NB4 (cell line): ENCODE measurements at regions not wholly inside any gene's neighbourhood (a gene's known extent, or its start where the extent isn't known, plus 50 kb on each side); places are given as distances from the start of the nearest gene placed in this dataset.

Source experiments
- DNase-seq: peaks from one replicate; pipeline ENCODE4 v3.0.0; 2010; ENCODE audit warnings: low read depth
- H3K4me3 ChIP-seq: one replicate; pipeline ENCODE4 v1.5.1; 2011; ENCODE audit warnings: mild to moderate bottlenecking, low read depth, low read length, moderate library complexity
- CTCF ChIP-seq: IDR thresholded peaks from one replicate; pipeline ENCODE4 v1.5.1; 2012; ENCODE audit warnings: low read depth, low read length
- MAX ChIP-seq: IDR thresholded peaks from 2 replicates; pipeline ENCODE4 v1.6.1; 2011; ENCODE audit warnings: low read depth, low read length
- MYC ChIP-seq: IDR thresholded peaks from 2 replicates; pipeline ENCODE4 v1.6.1; 2011; ENCODE audit warnings: low read depth, low read length
- POLR2A ChIP-seq: IDR thresholded peaks from 2 replicates; pipeline ENCODE4 v1.6.1; 2011; ENCODE audit warnings: mild to moderate bottlenecking; ENCODE audit not compliant: insufficient read length; ENCODE audit errors: extremely low read depth

GRCh38 chr11:92917927-92918326 is 51.5 kb upstream of the MTNR1B start:
- no peak overlapping the region for H3K4me3 ChIP-seq
- DNase-seq = no peak
- TF ChIP-seq POLR2A (no peak), CTCF (no peak), MYC (no peak), MAX (no peak)

GRCh38 chr11:92919048-92919447 is 50.4 kb upstream of the MTNR1B start:
- TF ChIP-seq MAX (no peak), POLR2A (no peak), MYC (no peak), CTCF (no peak)
- H3K4me3 ChIP-seq = no peak overlapping the region
- DNase-seq = no peak
